ENCODE measurements at regions not wholly inside any gene's neighbourhood (a gene's known extent, or its start where the extent isn't known, plus 50 kb on each side); places are given as distances from the start of the nearest gene placed in this dataset.
"Not testable (repeated sequence)": the region's sequence is repeated elsewhere in the genome, so short reads cannot be mapped to it uniquely, and the experiment has no call there.

GRCh38 chr2:49737606-49738005 lies 583.3 kb upstream of the FSHR start:
- no peaks in the 10 kb centered on the region for H3K27me3 ChIP-seq (ENCODE audit: control insufficient read depth, insufficient read depth, low read length)
- no peak overlapping the region for H3K4me3 ChIP-seq (ENCODE audit: low read length)
- H3K4me1 ChIP-seq (ENCODE audit: control insufficient read depth, insufficient read depth, low read length): no peaks in the 10 kb centered on the region
- ATAC-seq (no peak), DNase-seq (no peak)
- no peaks in the 10 kb centered on the region for H3K36me3 ChIP-seq (ENCODE audit: control insufficient read depth, insufficient read depth, low read length)
- Mint-ChIP-seq H3K36me3 (no peaks in the 10 kb centered on the region), H3K4me1 (no peaks in the 10 kb centered on the region), H3K27ac (no peak overlapping the region), H3K27me3 (ENCODE audit: low read depth in 2 of 2) (no peaks in the 10 kb centered on the region), H3K9me3 (peaks cover 11 to 16% of the 10 kb centered on the region in 2 donors), H3K4me3 (no peak overlapping the region)
- no peak for TF ChIP-seq CTCF (IDR thresholded peaks at IDR 0.05)
- 56% methylated on average over 2 of the region's 2 CpGs for WGBS (ENCODE audit: insufficient coverage)
- intact Hi-C loops (cut with micrococcal nuclease): no loop called here
- peaks cover 6% of the 10 kb centered on the region for H3K9me3 ChIP-seq (ENCODE audit: control insufficient read depth, insufficient read depth, low read length)
- no peak overlapping the region for H3K27ac ChIP-seq (ENCODE audit: low read length)

- H3K27me3 Mint-ChIP-seq (ENCODE audit: low read depth in 2 of 2); H3K4me3 ChIP-seq (ENCODE audit: low read length); intact Hi-C loops (cut with micrococcal nuclease); H3K4me3 Mint-ChIP-seq; H3K27me3 ChIP-seq (ENCODE audit: control insufficient read depth, insufficient read depth, low read length); H3K36me3 ChIP-seq (ENCODE audit: control insufficient read depth, insufficient read depth, low read length); H3K27ac ChIP-seq (ENCODE audit: low read length); H3K4me1 Mint-ChIP-seq; H3K4me1 ChIP-seq (ENCODE audit: control insufficient read depth, insufficient read depth, low read length); ATAC-seq; H3K9me3 ChIP-seq (ENCODE audit: control insufficient read depth, insufficient read depth, low read length); H3K36me3 Mint-ChIP-seq; DNase-seq; H3K27ac Mint-ChIP-seq: not testable (repeated sequence)
- WGBS (ENCODE audit: insufficient coverage): 92% methylated on average over 4 of the region's 4 CpGs
- peaks cover 14 to 20% of the 10 kb centered on the region in 2 donors for H3K9me3 Mint-ChIP-seq
These were observed 578.6 kb upstream of the FSHR start for GRCh38 chr2:49732924-49733323.

GRCh38 chr2:49719241-49719640 lies 564.9 kb upstream of the FSHR start:
- DNase-seq (no peak), ATAC-seq (no peak)
- Mint-ChIP-seq H3K4me3 (no peak overlapping the region), H3K36me3 (no peaks in the 10 kb centered on the region), H3K27ac (no peak overlapping the region), H3K9me3 (peaks cover 6 to 13% of the 10 kb centered on the region in 2 donors), H3K4me1 (no peaks in the 10 kb centered on the region), H3K27me3 (ENCODE audit: low read depth in 2 of 2) (no peaks in the 10 kb centered on the region)
- TF ChIP-seq CTCF (IDR thresholded peaks at IDR 0.05): no peak
- intact Hi-C loops (cut with micrococcal nuclease): no loop called here
- Histone ChIP-seq H3K9me3 (ENCODE audit: control insufficient read depth, insufficient read depth, low read length) (no peaks in the 10 kb centered on the region), H3K27me3 (ENCODE audit: control insufficient read depth, insufficient read depth, low read length) (no peaks in the 10 kb centered on the region), H3K4me3 (ENCODE audit: low read length) (no peak overlapping the region), H3K36me3 (ENCODE audit: control insufficient read depth, insufficient read depth, low read length) (no peaks in the 10 kb centered on the region), H3K27ac (ENCODE audit: low read length) (no peak overlapping the region), H3K4me1 (ENCODE audit: control insufficient read depth, insufficient read depth, low read length) (no peaks in the 10 kb centered on the region)

- H3K36me3 Mint-ChIP-seq: no peaks in the 10 kb centered on the region
- no peaks in the 10 kb centered on the region for H3K4me1 Mint-ChIP-seq
- no peaks in the 10 kb centered on the region for H3K36me3 ChIP-seq (ENCODE audit: control insufficient read depth, insufficient read depth, low read length)
- ATAC-seq (no peak), DNase-seq (no peak)
- no peaks in the 10 kb centered on the region for H3K9me3 ChIP-seq (ENCODE audit: control insufficient read depth, insufficient read depth, low read length)
- no peak for TF ChIP-seq CTCF (IDR thresholded peaks at IDR 0.05)
- H3K27me3 Mint-ChIP-seq (ENCODE audit: low read depth in 2 of 2): no peaks in the 10 kb centered on the region
- peaks cover 2 to 7% of the 10 kb centered on the region in 2 donors for H3K9me3 Mint-ChIP-seq
- no peak overlapping the region for H3K4me3 Mint-ChIP-seq
- H3K4me1 ChIP-seq (ENCODE audit: control insufficient read depth, insufficient read depth, low read length): no peaks in the 10 kb centered on the region
- no peak overlapping the region for H3K4me3 ChIP-seq (ENCODE audit: low read length)
- intact Hi-C loops (cut with micrococcal nuclease): no loop called here
- H3K27me3 ChIP-seq (ENCODE audit: control insufficient read depth, insufficient read depth, low read length): no peaks in the 10 kb centered on the region
- H3K27ac ChIP-seq (ENCODE audit: low read length): no peak overlapping the region
- H3K27ac Mint-ChIP-seq: no peak overlapping the region
- WGBS (ENCODE audit: insufficient coverage): 91% methylated on average over 3 of the region's 4 CpGs
These were observed 561.3 kb upstream of the FSHR start for GRCh38 chr2:49715597-49715996.

Measured in natural killer cell (primary cell).